Stomach (tissue), 8 donors: ENCODE measurements at regions not wholly inside any gene's neighbourhood (a gene's known extent, or its start where the extent isn't known, plus 50 kb on each side); places are given as distances from the start of the nearest gene placed in this dataset.

Source experiments
- DNase-seq, 2 donors: peaks; one replicate each; pipeline versions ENCODE4 v3.0.0 to v3.0.0-alpha.2; 2013 to 2019
- H3K27ac ChIP-seq, 5 donors: fragments of 200-600 bp in 4 of 5; sonication (generic) in 4 of 5; one replicate each; pipeline ENCODE4 v1.5.1; 2013 to 2019; ENCODE audit warnings: mild to moderate bottlenecking in 1 of 5, moderate library complexity in 1 of 5
- H3K27me3 ChIP-seq, 3 donors: fragments of 200-600 bp; sonication (generic); one replicate each; pipeline ENCODE4 v1.5.1; 2017 to 2019; ENCODE audit warnings: mixed run types in 1 of 3
- H3K36me3 ChIP-seq, 4 donors: fragments of 200-600 bp; sonication (generic); 1 replicate in 3 of 4; 2 replicates in 1 of 4; pipeline ENCODE4 v1.5.1; 2016 to 2019
- H3K4me1 ChIP-seq, 4 donors: fragments of 200-600 bp; sonication (generic); one replicate each; pipeline ENCODE4 v1.5.1; 2016 to 2019
- H3K4me3 ChIP-seq, 4 donors: fragments of 200-600 bp; sonication (generic) in 3 of 4; one replicate each; pipeline ENCODE4 v1.5.1; 2016 to 2019; ENCODE audit warnings: mild to moderate bottlenecking in 1 of 4
- H3K9me3 ChIP-seq, 4 donors: fragments of 200-600 bp; sonication (generic); one replicate each; pipeline ENCODE4 v1.5.1; 2016 to 2019
- CTCF ChIP-seq, 7 experiments: fragments of 450-650 bp in 4 of 7; fragments of 200-600 bp in 3 of 7; sonication (generic) in 3 of 7; IDR thresholded peaks; one replicate each; pipeline ENCODE4 v1.5.1; 2016 to 2019; ENCODE audit warnings: antibody characterized with exemption in 7 of 7, control low read depth in 2 of 7, mild to moderate bottlenecking in 1 of 7
- EP300 ChIP-seq: sonication (generic); formaldehyde crosslinking; IDR thresholded peaks from one replicate; pipeline ENCODE4 v1.6.1; 2017; ENCODE audit warnings: antibody characterized with exemption
- POLR2A ChIP-seq, 4 donors: fragments of 450-650 bp; IDR thresholded peaks; one replicate each; pipeline ENCODE4 v1.6.1; 2016; ENCODE audit warnings: antibody characterized with exemption in 4 of 4, control low read depth in 2 of 4, mild to moderate bottlenecking in 1 of 4, moderate library complexity in 1 of 4
- POLR2AphosphoS5 ChIP-seq, 3 donors: sonication (generic); formaldehyde crosslinking; IDR thresholded peaks; one replicate each; pipeline ENCODE4 v1.6.1; 2016; ENCODE audit warnings: antibody characterized with exemption in 3 of 3
- WGBS, 5 donors: extraction: QIAGEN DNeasy Blood & Tissue Kit in 3 of 5; methylation state at CpG; one replicate each; pipeline versions ENCODE4 v1.1.5 to v1.1.7; 2013 to 2018; 5-methylcytosine and 5-hydroxymethylcytosine counted together
- intact Hi-C: fragments of 100-400 bp; cut with DNase I; formaldehyde crosslinking; loops from one replicate; pipeline ENCODE4 v1.15.1; 2023; ENCODE audit warnings: low total_unique reads
- donor health status: healthy with polysubstance abuse.
- donor health status: Bipolar disorder and iron deficiency.
- donor health status: healthy.

GRCh38 chr9:86548220-86548619 lies 194.0 kb upstream of the TUT7 start:
- no peak for DNase-seq
- WGBS, 5 donors: 90 to 96% (median 96%) methylated on average over 4 of the region's 4 CpGs
- no peaks in the 10 kb centered on the region for H3K9me3 ChIP-seq
- H3K27ac ChIP-seq: no peak overlapping the region
- TF ChIP-seq POLR2A (IDR thresholded peaks at IDR 0.05): no peak
- TF ChIP-seq EP300: no peak
- no peak for TF ChIP-seq CTCF (IDR thresholded peaks at IDR 0.05)
- TF ChIP-seq POLR2AphosphoS5 (IDR thresholded peaks at IDR 0.05): no peak
- H3K27me3 ChIP-seq: peaks cover 0 to 3% (median 0%) of the 10 kb centered on the region in 3 donors
- no peak overlapping the region for H3K4me3 ChIP-seq
- intact Hi-C loops: no loop called here
- peaks cover 0 to 5% (median 0%) of the 10 kb centered on the region in 4 donors for H3K4me1 ChIP-seq
- no peaks in the 10 kb centered on the region for H3K36me3 ChIP-seq

- no peaks in the 10 kb centered on the region for H3K9me3 ChIP-seq
- intact Hi-C loops: no loop called here
- peaks cover 0 to 5% (median 0%) of the 10 kb centered on the region in 4 donors for H3K4me1 ChIP-seq
- H3K27ac ChIP-seq: no peak overlapping the region
- H3K4me3 ChIP-seq: no peak overlapping the region
- no peaks in the 10 kb centered on the region for H3K36me3 ChIP-seq
- H3K27me3 ChIP-seq: peaks cover 0 to 3% (median 0%) of the 10 kb centered on the region in 3 donors
- DNase-seq: no peak
- no peak for TF ChIP-seq POLR2A (IDR thresholded peaks at IDR 0.05)
- no peak for TF ChIP-seq CTCF (IDR thresholded peaks at IDR 0.05)
- TF ChIP-seq EP300: no peak
- no peak for TF ChIP-seq POLR2AphosphoS5 (IDR thresholded peaks at IDR 0.05)
Observed at GRCh38 chr9:86547571-86547970, 193.4 kb upstream of the TUT7 start.

- WGBS, 5 donors: 81 to 87% (median 84%) methylated on average over 5 of the region's 5 CpGs
Observed at GRCh38 chr9:86546712-86547111, 192.5 kb upstream of the TUT7 start.

GRCh38 chr9:86545090-86545489 lies 190.9 kb upstream of the TUT7 start:
- no peak overlapping the region for H3K4me3 ChIP-seq
- intact Hi-C loops: no loop called here
- no peaks in the 10 kb centered on the region for H3K36me3 ChIP-seq
- peaks cover 0 to 3% (median 0%) of the 10 kb centered on the region in 3 donors for H3K27me3 ChIP-seq
- H3K4me1 ChIP-seq: no peaks in the 10 kb centered on the region
- H3K27ac ChIP-seq: no peak overlapping the region
- H3K9me3 ChIP-seq: no peaks in the 10 kb centered on the region
- no peak for DNase-seq
- 51 to 78% (median 70%) methylated on average over 2 of the region's 2 CpGs for WGBS, 5 donors
- TF ChIP-seq EP300 (no peak), CTCF (IDR thresholded peaks at IDR 0.05) (no peak), POLR2A (IDR thresholded peaks at IDR 0.05) (no peak)

More at GRCh38 chr9:86546712-86547111, 192.5 kb upstream of the TUT7 start:
- Histone ChIP-seq H3K9me3 (no peaks in the 10 kb centered on the region), H3K4me1 (peaks cover 0 to 5% (median 0%) of the 10 kb centered on the region in 4 donors), H3K27ac (no peak overlapping the region), H3K27me3 (peaks cover 0 to 3% (median 0%) of the 10 kb centered on the region in 3 donors), H3K36me3 (no peaks in the 10 kb centered on the region), H3K4me3 (no peak overlapping the region)
- DNase-seq: no peak
- intact Hi-C loops: no loop called here
- TF ChIP-seq CTCF (IDR thresholded peaks at IDR 0.05): no peak
- no peak for TF ChIP-seq POLR2A (IDR thresholded peaks at IDR 0.05)
- no peak for TF ChIP-seq EP300
- no peak for TF ChIP-seq POLR2AphosphoS5 (IDR thresholded peaks at IDR 0.05)
